Central memory CD8-positive, alpha-beta T cell (primary cell): ENCODE measurements at regions not wholly inside any gene's neighbourhood (a gene's known extent, or its start where the extent isn't known, plus 50 kb on each side); places are given as distances from the start of the nearest gene placed in this dataset.
"Not testable (repeated sequence)": the region's sequence is repeated elsewhere in the genome, so short reads cannot be mapped to it uniquely, and the experiment has no call there.

ENCODE experiments used
- ATAC-seq: fragments of 150-1000 bp; cut with Tn5 transposase; replicated peaks from 2 replicates; pipeline ENCODE4 v1.10.0; 2022; ENCODE audit warnings: mild to moderate bottlenecking, moderate FRiP score, moderate number of reproducible peaks; ENCODE audit not compliant: poor library complexity, severe bottlenecking; ENCODE audit errors: extremely low read depth
- DNase-seq, 2 donors: peaks; one replicate each; pipeline ENCODE4 v3.0.0; 2021; ENCODE audit warnings: low spot score in 2 of 2
- H3K27ac Mint-ChIP-seq: one replicate; pipeline ENCODE4 v1.8.0; 2022; ENCODE audit warnings: low read depth, mild to moderate bottlenecking, moderate library complexity, mixed read lengths
- H3K27me3 Mint-ChIP-seq: one replicate; pipeline ENCODE4 v1.8.0; 2022; ENCODE audit warnings: mixed read lengths
- H3K36me3 Mint-ChIP-seq: one replicate; pipeline ENCODE4 v1.8.0; 2022; ENCODE audit warnings: mild to moderate bottlenecking, moderate library complexity, mixed read lengths; ENCODE audit not compliant: insufficient read depth
- H3K4me1 Mint-ChIP-seq: one replicate; pipeline ENCODE4 v1.8.0; 2022; ENCODE audit warnings: mixed read lengths
- H3K4me3 Mint-ChIP-seq: one replicate; pipeline ENCODE4 v1.8.0; 2022; ENCODE audit warnings: mild to moderate bottlenecking, moderate library complexity, mixed read lengths
- H3K9me3 Mint-ChIP-seq: one replicate; pipeline ENCODE4 v1.8.0; 2022; ENCODE audit warnings: mixed read lengths

DNA sequence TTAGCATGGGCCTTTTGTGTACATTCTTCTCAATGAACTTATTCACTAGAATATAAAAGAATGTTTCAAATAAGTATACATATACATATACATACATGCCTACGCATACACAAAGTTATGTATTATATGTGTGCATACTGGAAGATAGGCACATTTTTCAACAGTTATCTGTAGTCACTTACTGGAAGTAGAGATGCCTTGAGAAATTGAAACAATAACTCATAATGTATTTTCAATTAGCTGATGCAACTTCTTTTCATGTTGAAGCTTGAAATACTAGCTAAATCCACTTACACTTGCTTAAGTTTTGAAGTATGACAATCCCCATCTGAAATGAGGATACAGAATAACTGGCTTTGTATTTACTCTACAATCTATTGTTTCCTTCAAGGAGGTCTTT is 469.0 kb upstream of the PTGER4 start:
- no peaks in the 10 kb centered on the region for H3K9me3 Mint-ChIP-seq
- H3K4me3 Mint-ChIP-seq, result no peak overlapping the region
- ATAC-seq (no peak), DNase-seq (no peak)
- no peaks in the 10 kb centered on the region for H3K27me3 Mint-ChIP-seq
- no peak overlapping the region for H3K27ac Mint-ChIP-seq
- H3K36me3 Mint-ChIP-seq, result no peaks in the 10 kb centered on the region
- H3K4me1 Mint-ChIP-seq, result peaks cover 4% of the 10 kb centered on the region

DNA sequence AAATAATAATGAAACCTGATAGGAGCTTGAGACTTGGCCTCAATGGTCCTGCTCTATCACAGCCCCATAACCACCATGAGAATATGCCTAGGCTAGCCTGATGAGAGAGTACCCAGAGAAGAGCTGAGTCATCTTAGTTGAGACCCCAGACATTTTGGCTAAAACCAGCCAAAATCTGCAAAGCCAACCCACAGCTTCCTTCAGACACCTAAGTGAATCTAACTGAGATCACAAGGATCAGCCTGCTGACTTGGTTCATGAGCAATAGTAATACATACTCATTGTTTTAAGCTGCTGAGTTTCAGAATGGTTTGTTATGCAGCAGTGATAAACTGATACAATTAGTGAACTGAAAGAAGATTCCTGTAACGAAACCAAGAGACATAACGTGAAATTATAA is 473.7 kb upstream of the PTGER4 start:
- peaks cover 4% of the 10 kb centered on the region for H3K4me1 Mint-ChIP-seq
- H3K27ac Mint-ChIP-seq, result no peak overlapping the region
- no peaks in the 10 kb centered on the region for H3K36me3 Mint-ChIP-seq
- ATAC-seq, result no peak
- no peak overlapping the region for H3K4me3 Mint-ChIP-seq
- H3K27me3 Mint-ChIP-seq, result no peaks in the 10 kb centered on the region
- no peaks in the 10 kb centered on the region for H3K9me3 Mint-ChIP-seq
- no peak for DNase-seq

DNA sequence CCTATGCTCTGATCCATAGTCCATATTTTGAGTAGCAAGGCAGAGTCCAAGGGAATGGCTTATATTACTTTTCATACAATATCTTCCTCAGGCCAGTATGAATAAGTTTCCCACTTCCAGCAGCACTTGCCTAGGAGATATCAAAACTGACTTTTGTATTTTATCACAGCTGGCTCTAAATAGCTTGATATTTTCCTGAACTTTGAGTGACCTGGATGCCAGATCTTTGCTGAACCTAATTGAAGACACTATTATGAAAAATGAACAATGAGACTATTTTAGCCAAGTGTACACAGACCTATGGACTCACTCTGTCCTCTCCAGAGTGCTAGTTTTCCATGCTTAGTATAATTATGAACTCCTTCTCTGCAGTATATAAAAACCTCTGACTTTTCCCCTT is 475.6 kb upstream of the PTGER4 start:
- DNase-seq, result no peak
- ATAC-seq, result no peak
- Mint-ChIP-seq H3K9me3 (no peaks in the 10 kb centered on the region), H3K4me3 (no peak overlapping the region), H3K36me3 (no peaks in the 10 kb centered on the region), H3K27me3 (no peaks in the 10 kb centered on the region), H3K4me1 (peaks cover 4% of the 10 kb centered on the region), H3K27ac (no peak overlapping the region)

DNA sequence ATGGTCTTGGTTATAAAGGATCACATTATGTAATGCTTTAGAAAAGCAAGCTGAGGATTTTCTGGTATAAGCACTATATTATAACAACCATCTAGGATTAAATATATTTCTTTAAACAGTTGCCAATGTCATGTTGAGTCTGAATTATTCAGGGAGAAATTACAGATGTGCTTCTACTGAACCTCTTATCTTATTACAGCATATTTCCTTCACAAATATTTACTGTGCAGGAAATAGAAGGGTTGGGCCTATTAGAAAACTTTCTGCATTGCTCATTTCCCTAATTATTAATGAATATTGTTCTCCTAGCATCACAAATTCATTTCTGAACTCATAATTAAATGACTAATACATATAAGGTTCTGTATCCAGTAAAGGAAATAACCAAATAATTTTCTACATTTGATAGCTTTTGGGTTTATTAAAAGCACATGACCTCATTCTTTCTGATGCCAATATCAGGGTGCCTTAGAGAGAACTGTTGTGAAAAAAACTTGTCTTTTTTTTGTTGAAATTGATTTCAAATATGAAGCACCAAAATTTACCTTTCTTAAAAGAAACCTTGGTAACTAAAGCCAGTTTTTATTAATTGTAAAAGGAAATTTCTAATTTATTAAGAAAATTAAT is 476.8 kb upstream of the PTGER4 start:
- Mint-ChIP-seq H3K27me3 (no peaks in the 10 kb centered on the region), H3K4me3 (no peak overlapping the region), H3K4me1 (peaks cover 4% of the 10 kb centered on the region), H3K9me3 (no peaks in the 10 kb centered on the region), H3K27ac (no peak overlapping the region), H3K36me3 (no peaks in the 10 kb centered on the region)
- ATAC-seq (no peak), DNase-seq (no peak)

DNA sequence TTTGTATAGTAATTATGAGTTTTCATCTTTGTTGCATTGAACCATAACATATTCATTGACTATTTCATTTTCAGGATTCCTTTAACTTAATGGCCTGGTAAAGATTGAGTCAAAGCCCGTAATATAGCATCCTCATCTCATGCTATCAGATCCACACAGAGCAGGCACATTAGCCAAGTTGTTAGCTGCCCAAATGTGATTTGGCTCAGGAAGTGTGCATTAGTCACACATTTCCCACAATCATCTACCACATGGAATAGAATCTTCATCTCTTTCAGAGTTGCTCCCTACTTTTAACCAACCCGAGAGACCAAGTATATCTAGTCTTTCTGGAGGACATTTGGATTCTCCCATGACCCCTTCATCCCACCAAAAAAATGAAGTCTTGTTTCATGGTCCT is 481.0 kb upstream of the PTGER4 start:
- H3K4me3 Mint-ChIP-seq, result no peak overlapping the region
- H3K27me3 Mint-ChIP-seq, result no peaks in the 10 kb centered on the region
- no peak for DNase-seq
- H3K4me1 Mint-ChIP-seq, result no peaks in the 10 kb centered on the region
- no peak overlapping the region for H3K27ac Mint-ChIP-seq
- H3K36me3 Mint-ChIP-seq, result no peaks in the 10 kb centered on the region
- no peaks in the 10 kb centered on the region for H3K9me3 Mint-ChIP-seq
- ATAC-seq, result no peak

DNA sequence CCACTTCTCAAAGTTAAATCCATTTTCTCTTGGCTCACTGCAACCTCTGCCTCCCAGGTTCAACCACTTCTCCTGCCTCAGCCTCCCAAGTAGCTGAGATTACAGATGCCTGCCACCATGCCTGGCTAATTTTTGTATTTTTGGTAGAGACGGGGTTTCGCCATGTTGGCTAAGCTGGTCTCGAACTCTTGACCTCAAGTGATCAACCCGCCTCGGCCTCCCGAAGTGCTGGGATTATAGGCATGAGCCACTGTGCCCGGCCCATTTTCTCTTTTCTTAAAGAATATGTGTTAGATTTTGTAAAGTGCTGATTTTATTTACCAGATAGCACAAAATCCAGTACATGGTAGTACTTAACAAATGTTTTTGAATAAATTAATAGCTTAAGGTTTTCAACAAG is 484.1 kb upstream of the PTGER4 start:
- DNase-seq, H3K4me1 Mint-ChIP-seq, H3K27ac Mint-ChIP-seq, H3K27me3 Mint-ChIP-seq, H3K36me3 Mint-ChIP-seq, H3K9me3 Mint-ChIP-seq, H3K4me3 Mint-ChIP-seq, ATAC-seq: not testable (repeated sequence)

DNA sequence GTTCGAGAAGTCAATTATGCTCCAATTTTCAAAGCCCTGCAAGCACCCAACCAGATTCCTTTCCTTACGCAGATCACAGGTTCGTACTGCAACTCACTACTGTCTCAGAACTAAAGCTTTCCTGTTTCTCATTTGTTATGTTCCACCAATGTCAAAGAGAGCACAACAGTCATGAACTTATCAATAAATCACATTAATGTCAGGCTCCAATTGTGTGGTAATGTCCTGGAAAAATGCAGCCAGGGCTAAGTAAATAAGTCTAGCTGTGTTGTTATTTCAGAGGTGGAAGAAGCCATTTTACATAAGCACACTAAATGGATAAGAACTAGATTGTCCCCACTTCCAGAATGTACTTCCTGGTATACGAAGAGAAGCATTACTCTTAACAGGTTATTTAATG is 488.6 kb upstream of the PTGER4 start:
- no peak overlapping the region for H3K27ac Mint-ChIP-seq
- H3K4me1 Mint-ChIP-seq, result no peaks in the 10 kb centered on the region
- DNase-seq (no peak), ATAC-seq (no peak)
- no peaks in the 10 kb centered on the region for H3K36me3 Mint-ChIP-seq
- H3K27me3 Mint-ChIP-seq, result no peaks in the 10 kb centered on the region
- no peaks in the 10 kb centered on the region for H3K9me3 Mint-ChIP-seq
- H3K4me3 Mint-ChIP-seq, result no peak overlapping the region

DNA sequence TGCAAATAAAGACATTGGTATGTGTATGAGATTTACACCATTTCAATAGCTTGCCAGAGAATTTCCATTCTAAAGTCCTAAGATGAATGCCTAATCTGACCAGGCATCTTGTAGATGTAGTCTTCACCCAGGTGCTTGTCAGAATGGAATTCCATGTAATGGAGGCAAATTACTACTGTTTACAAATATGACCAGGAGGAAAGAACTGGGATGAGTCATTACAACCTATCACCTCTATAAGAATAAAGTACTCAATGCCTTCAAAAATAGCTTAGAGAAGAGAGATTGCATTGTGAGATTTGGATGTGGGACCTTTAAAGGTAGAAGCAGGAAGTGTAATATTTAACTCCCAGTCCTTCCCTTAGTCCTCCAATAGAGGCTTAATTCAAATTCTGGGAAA is 507.0 kb upstream of the PTGER4 start:
- no peaks in the 10 kb centered on the region for H3K27me3 Mint-ChIP-seq
- H3K4me1 Mint-ChIP-seq, result no peaks in the 10 kb centered on the region
- no peaks in the 10 kb centered on the region for H3K36me3 Mint-ChIP-seq
- H3K27ac Mint-ChIP-seq, result no peak overlapping the region
- peaks cover 12% of the 10 kb centered on the region for H3K9me3 Mint-ChIP-seq
- ATAC-seq (no peak), DNase-seq (no peak)
- no peak overlapping the region for H3K4me3 Mint-ChIP-seq

DNA sequence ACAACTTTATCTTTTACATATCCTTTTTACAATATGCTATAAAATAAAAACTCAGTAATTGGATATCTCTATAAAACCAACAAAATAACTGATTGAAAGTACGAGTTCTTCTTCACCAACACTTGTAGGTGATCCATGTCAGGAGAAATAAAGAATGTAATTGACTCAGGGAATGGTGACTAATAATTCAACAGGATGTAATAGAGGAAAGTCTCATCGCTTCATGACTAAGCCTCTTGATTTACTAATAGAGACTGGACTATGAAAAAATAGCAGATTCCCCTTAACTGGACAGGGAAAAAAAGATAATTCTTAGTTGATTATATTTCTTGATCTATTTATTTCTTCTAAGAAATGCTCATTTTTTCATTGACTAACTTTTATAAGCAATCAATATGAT is 507.7 kb upstream of the PTGER4 start:
- H3K9me3 Mint-ChIP-seq, result peaks cover 11% of the 10 kb centered on the region
- no peaks in the 10 kb centered on the region for H3K36me3 Mint-ChIP-seq
- no peak overlapping the region for H3K27ac Mint-ChIP-seq
- H3K27me3 Mint-ChIP-seq, result no peaks in the 10 kb centered on the region
- H3K4me3 Mint-ChIP-seq, result no peak overlapping the region
- ATAC-seq, result no peak
- H3K4me1 Mint-ChIP-seq, result no peaks in the 10 kb centered on the region
- no peak for DNase-seq

DNA sequence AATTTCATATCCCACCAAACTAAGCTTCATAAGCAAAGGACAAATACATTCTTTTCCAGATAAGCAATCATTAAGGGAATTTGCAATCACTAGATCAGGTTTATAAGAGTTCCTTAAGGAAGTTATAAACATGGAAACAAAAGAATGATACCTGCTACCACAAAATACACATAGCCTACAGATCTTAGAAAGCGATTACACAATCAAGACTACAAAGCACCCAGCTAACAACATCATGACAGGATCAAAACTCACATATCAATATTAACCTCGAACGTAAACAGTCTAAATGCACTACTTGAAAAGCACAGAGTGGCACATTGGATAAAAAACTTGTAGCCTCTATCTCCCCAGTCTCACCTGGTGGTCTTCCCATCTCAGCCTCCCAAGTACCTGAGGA is 512.4 kb upstream of the PTGER4 start:
- ATAC-seq (no peak), DNase-seq (no peak)
- H3K36me3 Mint-ChIP-seq, result no peaks in the 10 kb centered on the region
- H3K27me3 Mint-ChIP-seq, result no peaks in the 10 kb centered on the region
- no peak overlapping the region for H3K4me3 Mint-ChIP-seq
- H3K9me3 Mint-ChIP-seq, result peaks cover 7% of the 10 kb centered on the region
- H3K27ac Mint-ChIP-seq, result no peak overlapping the region
- H3K4me1 Mint-ChIP-seq, result no peaks in the 10 kb centered on the region

DNA sequence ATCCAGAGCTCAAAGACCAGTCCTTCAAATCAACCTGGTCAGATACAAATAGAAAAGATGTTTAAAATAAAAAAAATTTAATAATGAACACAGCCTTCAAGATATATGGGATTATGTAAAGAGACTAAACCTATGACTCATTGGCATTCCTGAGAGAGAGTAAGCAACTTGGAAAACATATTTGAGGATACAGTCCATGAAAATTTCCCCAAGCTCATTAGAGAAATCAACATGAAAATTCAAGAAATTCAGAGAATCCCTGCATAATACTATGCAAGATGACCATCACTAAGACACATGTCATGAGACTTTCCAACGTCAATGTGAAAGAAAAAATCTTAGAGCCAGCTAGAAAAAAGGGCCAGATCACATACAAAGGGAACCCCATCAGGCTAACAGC is 512.9 kb upstream of the PTGER4 start:
- Mint-ChIP-seq H3K36me3 (no peaks in the 10 kb centered on the region), H3K4me3 (no peak overlapping the region), H3K4me1 (no peaks in the 10 kb centered on the region), H3K9me3 (peaks cover 7% of the 10 kb centered on the region), H3K27me3 (no peaks in the 10 kb centered on the region), H3K27ac (no peak overlapping the region)
- ATAC-seq, result no peak
- DNase-seq, result no peak

DNA sequence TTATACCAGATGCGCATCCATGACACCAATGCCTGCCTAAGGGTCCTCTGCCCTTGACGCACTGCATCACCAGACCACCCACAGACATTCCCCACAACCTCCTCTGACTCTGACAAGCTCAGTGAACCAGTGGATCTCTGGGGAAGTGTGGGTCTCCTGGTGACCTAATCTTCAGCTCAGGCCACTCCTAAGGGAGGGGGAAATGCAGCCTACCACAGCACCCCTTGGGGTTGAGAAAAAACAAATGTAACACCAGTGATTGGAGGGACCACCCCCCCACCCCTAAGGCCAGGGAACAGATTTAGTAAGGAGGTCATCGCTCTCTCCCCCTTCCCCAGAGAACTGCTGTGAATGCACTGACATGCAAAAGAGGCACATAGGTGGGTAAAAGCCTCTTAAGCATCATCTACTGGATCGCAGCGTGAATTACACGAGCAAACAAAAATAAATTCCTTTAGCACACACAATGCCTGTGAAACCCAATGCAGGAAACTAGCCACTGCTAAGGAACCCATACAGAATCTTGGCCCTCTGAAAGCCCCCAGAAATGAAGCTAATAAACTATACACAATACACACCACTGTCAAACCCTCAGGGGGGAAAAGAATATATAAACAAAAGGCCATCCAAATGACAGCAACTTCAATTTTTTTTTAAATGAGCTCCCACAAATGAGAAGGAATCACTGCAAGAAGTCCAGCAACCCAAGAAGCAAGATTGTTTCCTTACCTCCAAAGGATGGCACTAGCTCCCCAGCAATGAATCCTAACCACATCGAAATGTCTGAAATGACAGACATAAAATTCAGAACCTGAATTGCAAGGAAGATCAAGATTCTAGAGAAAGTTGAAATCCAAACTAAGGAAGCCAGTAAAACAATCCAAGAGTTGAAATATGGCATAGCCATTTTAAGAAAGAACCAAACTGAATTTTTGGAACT is 513.7 kb upstream of the PTGER4 start:
- Mint-ChIP-seq H3K27me3 (peaks cover 5% of the 10 kb centered on the region), H3K36me3 (no peaks in the 10 kb centered on the region), H3K4me3 (no peak overlapping the region), H3K27ac (no peak overlapping the region), H3K4me1 (peaks cover 2% of the 10 kb centered on the region), H3K9me3 (peaks cover 7% of the 10 kb centered on the region)
- no peak for DNase-seq
- no peak for ATAC-seq

DNA sequence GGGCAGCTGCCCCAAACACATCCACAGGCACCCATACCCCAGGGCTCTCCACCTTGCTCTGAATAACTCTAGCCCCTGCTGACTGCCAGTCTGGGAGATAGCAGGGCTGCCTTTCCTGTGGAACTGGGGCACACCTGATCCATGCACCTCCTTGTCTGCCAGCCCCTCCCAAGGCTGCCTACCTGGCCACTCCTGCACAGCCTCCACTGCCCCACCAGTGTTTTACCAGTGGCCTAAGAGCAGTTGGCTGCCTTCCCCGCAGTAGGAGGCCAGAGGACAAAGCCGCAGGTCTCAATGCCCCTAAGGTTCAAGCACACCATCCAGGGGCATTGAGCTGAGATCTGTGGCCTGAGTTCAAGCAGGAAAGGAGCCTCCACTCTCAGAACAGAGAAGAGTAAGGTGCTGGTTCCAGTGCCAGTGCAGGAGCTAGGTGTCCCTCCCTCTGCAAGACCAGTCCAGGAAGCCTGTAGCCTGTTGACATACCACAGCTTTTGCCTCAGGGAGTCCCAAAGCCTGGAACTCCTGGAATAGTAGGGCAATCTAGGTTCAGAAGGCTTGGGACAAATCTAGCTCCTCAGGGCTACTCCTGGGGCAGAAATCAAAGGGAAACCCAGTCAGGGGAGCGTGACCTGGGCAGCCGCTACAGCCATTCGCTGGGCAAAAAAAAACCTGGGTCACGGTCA is 514.5 kb upstream of the PTGER4 start:
- Mint-ChIP-seq H3K4me1 (peaks cover 5% of the 10 kb centered on the region), H3K27ac (no peak overlapping the region), H3K9me3 (peaks cover 7% of the 10 kb centered on the region), H3K4me3 (no peak overlapping the region), H3K36me3 (no peaks in the 10 kb centered on the region), H3K27me3 (peaks cover 10% of the 10 kb centered on the region)
- ATAC-seq, result no peak
- DNase-seq, result no peak
